ENCODE measurements at regions not wholly inside any gene's neighbourhood (a gene's known extent, or its start where the extent isn't known, plus 50 kb on each side); places are given as distances from the start of the nearest gene placed in this dataset.
"Not testable (repeated sequence)": the region's sequence is repeated elsewhere in the genome, so short reads cannot be mapped to it uniquely, and the experiment has no call there.

DNA sequence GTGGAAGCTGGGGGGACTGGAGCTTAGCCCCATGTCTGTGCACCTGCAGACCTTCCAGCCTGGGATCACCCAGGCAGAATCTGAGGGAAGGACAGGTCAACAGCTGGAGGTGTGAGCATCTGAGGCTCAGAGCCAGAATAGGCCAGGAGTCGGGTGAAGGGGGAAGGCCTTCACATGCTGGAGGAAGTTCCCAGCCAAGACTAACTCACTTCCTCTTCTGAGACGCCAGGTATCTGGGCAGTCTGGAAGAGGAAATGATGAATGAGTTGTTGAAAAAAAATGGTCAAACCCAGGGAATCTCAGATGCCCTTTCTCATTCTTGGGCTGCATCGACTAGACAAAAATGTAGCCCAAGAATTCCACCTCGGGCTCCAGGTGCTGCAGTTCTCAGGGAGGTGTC is 73.6 kb upstream of the TIAM2 start:
- no peak for DNase-seq (ENCODE audit: low read depth)

DNA sequence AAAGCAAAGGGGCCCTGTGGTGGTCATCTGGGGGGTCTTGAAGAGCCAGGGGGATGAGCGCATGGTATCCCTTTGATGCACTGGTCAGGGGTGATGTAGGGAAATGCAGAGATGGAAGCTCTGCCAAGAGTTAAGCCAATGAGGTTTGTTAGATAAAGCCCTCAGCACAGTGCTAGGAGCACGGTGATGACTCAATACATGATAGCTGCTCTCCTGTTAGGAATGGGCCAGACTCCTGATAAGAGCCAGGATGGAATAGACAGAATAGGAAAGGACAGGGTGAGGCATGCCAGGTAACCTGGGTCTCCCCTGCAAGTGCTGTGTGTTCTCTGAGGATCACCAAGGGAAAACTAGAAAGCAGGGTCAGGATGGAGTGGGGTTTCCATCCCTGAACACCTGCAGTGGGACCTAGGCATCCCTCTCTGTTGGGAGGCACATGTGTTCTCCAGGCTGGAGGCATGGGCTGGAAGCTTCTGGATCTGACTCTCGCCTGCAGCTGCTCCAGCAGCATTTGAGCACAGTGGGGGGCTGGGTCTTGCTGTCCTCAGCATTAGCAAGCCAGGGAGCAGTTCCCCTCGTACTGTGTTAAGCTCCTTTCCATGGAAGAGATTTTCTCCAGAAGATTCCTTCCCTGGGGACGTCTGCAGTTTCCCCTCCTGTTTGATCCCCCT is 71.8 kb upstream of the TIAM2 start:
- peak; percentile 22 for DNase-seq (ENCODE audit: low read depth)

DNA sequence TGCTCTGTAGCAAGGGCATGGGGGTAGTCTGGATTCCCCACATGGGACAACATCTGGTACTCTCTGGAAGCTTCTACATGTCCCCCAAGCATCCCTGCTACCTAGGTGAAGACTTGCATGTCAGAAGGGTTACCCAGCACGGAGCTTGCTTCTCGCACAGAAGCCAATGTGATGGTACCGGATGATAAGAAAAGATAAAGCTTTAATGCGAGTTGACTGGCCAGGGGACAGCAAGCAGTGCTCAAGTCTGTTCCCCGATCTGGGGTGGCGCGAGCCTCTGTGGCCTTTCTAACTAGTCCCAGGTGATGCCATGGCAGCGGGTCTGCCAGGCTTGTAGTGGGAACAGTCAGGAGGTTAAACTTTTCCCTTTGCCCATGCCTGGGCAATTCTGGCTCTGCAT is 70.0 kb upstream of the TIAM2 start:
- no peak for DNase-seq (ENCODE audit: low read depth)

DNA sequence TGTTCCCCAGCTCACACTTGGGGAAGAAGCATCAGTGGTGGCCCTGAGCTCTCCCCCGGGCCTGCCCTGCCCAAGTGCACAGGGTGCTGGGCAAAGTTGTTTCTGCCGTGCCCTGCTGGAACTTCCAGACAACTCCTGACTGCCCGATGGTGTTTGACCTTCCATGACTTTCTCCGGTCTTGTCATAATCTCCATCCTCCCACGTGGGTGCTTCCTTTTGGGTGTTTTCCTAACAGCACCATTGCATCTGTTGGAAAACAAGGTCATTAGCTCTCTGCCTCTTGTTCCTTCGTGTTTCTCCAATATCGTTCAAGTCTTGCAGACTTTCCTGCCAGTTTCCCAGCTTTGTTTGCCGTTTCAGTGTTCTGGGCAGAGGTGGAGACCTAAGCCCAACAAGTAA is 68.7 kb upstream of the TIAM2 start:
- DNase-seq (ENCODE audit: low read depth) = no peak

DNA sequence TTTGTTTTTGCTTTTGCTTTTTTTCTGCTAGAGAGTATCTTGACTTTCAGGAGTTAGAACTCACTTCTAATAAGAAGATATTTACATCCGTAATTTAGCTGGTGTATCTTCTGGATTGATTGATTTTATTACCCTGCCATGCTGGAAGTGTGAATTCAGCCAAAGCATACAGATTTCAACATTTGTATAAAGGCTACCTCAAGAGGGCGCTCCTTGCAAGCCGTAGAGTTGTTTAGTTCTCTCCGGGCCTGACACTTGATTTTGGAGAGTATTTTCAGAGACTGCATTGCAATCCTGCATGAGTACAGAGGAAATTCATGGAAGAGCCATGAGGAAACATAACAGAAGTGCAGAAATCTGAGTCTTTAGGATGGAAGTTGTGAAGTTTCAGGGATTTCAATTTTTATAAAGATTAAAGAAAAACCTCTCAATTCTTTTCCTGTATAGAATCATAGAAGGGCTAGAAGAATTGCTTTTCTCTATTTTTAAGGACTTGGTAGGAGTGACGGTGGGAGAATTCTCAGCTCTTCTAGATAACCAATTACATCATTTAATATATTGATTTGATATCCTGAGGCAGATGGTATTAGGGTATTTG is 66.7 kb upstream of the TIAM2 start:
- peak; percentile 81 for DNase-seq (ENCODE audit: low read depth)

DNA sequence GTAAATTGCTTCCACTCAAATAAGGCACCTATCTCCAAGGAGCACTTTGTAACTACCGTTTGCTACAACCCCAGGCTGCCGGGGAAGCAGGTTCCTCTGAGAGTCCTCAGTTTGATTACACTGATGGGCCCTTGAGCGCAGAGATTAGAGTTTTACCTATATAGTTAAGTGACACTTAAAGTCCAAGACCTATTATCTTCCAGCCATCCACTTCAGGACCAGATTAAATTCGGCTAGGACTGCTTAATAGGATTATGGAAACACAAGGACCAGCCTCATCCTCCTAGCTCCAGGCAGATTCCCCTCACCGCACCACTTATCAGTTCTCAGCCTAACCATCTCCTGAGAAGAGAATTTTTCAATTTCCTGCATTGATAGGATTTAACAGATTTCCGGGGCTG is 64.7 kb upstream of the TIAM2 start:
- DNase-seq (ENCODE audit: low read depth) = no peak

DNA sequence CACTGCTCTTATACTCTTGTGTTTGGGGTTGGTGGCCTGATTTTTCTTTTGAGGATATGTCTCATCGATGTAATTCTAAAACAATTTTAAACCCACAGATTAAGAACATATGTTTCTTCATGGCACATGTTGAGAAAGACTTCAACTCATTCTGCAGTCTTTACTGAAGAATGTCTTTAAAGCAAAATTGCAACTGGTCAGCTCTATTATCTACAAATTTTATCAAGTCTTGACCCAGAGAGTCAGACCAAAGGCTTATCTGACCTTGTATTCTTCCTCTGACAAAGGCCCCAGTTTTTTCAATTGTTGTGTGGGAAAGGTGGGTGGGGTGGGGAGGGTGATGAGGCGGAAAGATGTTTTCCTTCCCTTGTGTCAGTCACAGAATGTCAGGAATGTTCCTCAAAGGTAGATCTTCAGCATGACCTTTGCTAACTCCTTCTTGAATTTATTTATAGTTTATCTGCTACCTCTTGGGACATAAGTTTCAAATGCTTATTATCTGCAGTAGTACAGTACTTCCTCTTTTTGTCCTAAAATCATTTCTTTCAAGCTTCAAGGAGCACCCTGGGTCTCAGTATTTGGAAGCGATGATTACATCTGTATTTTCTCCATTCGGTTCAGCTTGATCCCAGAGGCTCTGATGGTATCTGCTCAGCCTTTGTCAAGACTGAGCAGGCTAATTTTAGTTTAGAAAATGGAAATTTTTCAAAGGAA is 63.2 kb upstream of the TIAM2 start:
- DNase-seq (ENCODE audit: low read depth) = no peak

DNA sequence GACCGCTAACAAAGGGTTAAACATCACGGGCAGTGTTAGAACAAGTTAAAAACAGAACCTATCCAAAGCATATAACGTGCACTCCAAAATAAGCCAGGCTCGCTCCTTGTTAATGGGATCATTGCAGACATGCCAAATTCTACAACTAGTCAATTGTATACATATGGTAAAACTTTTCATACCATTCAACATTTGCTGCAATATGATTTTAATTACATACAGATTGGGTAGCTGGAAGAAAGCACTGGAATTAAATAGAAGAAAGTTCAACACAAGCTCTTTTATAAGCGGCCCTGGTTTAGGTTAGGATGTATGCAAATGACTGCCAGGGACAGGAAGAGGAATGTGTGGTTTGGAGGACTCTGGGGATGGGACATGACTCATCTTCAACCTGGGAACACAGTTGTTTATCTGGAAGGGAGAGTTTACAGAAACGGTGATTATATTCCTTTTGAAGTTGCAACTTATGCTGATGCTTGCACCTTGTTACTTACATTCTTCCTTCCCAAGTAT is 62.5 kb upstream of the TIAM2 start:
- peak; percentile 28 for DNase-seq (ENCODE audit: low read depth)

DNA sequence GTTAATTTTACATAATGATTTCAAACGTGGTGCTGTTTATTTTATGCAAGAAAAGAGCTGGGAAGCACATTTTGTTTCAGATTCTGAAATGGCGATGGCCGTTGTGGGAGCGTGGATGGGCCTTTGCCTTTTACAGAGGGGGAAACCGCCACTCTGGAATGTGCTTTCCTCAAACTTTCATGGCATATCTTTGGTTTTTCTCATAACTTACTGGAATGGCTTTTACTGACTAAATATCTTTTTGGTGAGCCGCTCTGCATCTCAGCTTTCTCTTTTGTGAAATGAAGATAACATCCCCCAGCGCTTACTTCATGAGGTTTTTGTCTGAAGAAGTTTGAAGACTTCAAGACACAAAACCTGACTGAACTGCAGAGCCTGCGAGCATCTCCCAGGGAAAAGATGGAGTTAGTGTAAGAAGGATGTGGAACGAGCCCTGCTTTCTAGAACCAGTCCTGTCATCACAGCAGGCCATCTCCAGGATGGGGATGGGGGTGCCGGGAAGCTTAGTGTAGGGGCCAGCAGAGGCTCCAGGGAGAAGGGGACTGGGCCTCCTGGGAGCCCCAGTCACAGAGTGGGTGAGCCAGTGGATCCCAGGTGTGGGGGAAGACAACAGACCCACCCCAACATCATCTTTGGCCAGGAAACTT is 61.8 kb upstream of the TIAM2 start:
- no peak for DNase-seq (ENCODE audit: low read depth)

DNA sequence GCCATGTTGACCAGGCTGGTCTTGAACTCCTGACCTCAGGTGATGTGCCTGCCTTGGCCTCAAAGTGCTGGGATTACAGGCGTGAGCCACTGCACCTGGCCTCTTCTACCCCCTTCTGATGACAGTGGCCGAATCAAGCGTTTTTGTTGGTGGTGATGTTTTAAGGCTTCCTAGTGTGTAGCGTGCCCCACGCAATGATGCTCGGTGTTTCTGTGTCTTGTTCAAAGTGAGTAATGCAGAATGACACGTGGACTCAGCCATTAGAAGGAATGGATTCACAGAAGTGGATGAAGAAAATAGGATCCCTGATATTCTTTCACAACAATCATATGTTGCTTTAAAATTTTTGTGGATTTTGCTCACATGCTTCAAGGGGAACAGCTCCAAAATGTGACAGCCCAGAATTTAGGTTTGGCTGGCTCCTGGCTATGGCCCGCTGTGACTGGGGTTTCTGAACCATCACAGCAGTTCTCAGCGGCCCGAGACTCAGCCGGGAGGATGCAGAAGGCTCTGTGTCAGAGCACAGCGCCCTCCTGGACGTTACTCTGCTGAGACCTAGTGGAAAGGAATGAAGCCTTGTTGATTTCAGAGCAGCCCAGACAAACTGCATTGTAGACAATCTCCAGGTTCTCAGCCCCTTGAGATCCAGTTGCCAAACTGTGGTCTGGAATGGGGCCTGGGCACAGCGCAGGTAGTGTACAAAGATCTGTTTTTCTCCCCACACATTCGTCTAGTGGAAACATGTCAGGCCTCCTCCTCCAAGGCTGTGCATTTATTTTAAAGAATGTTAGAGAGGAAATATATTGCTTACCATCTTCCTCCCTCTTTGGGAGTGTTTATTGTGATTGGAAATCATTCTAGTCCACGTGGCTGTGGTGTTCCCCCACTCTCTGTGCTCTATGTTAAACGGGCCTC is 57.6 kb upstream of the TIAM2 start:
- no peak for DNase-seq (ENCODE audit: low read depth)

DNA sequence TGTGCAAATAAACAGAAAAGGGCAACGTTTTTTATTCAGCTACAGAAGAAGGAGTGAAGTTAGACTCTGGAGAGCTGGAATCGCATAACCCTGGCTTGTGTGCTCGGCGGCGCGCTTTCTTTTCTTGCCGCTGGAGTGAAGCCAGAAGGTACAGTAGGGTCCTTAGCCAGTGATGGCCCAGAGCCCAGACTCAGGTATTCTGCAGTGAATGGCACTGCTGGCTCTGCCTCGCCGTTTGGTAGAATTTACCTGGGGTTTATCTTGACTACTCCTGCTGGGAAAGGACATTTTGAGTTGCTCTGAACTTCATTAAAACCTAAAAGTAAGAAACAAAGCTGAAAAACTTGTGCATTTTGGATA is 56.9 kb upstream of the TIAM2 start:
- DNase-seq (ENCODE audit: low read depth) = no peak

DNA sequence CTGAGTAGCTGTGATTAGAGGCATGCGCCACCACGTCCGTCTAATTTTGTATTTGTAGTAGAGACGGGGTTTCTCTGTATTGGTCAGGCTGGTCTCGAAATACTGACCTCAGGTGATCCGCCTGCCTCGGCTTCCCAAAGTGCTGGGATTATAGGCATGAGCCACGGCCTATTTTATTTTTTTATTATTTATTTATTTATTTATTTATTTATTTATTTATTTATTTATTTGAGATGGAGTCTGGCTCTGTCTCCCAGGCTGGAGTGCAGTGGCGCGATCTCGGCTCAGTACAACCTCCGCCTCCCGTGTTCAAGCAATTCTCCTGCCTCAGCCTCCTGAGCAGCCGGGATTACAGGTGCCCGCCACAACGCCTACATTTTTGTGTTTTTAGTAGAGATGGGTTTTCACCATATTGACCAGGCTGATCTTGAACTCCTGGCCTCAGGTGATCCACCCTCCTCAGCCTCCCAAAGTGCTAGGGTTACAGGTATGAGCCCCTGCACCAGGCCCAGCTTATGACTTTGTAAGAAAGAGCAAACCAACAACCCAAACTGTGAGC is 56.3 kb upstream of the TIAM2 start:
- not testable (repeated sequence) for DNase-seq (ENCODE audit: low read depth)

DNA sequence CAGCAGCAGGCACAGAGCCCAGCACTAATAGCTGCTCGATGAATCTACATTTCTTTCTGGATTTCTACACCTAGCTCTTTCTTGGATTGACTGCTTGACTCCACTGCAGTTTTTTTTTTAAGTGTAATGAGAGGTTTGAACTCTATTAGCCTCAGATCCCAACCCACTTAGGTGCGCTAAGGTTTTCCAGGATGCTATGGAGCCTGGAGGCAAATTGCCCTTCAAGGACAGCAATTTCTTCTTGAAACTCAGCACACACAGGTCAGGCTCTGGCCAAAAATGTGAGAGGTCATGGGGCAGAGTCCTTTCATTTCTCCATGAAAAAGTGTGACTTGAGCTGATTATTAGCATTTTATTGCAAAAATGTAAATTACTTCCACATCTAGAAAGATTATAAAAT is 52.3 kb upstream of the TIAM2 start:
- DNase-seq (ENCODE audit: low read depth) = no peak

DNA sequence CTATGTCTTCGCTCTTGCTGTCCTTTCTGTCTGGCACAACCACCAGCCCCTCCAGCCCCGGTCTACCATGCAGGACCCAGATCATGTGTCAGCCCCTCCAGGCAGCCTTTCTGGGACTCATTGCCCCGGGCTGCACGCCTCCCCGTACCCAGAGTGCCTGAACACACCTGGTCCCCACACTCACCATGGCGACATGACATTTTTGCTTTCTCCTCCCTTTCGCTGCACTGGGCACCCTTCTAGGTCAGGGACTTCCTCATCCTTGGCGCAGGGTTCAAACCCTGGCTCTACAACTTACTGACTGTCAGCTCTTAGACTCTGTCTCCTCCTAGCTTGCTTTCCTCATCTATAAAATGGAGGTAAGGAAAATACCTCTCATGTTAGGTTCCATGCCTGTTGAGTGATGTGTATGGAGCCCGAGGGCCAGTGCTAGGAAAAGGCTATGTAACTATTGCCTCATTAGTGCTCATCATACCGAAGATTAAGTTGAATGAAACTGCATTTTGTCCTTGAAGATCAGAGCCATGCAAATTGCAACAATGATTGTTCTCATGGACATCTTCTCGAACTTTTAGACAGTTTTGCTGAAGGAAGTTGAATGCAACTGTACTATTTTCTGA is 49.7 kb upstream of the TIAM2 start:
- DNase-seq (ENCODE audit: low read depth) = no peak
